ENCODE measurements at regions not wholly inside any gene's neighbourhood (a gene's known extent, or its start where the extent isn't known, plus 50 kb on each side); places are given as distances from the start of the nearest gene placed in this dataset.
"Not testable (repeated sequence)": the region's sequence is repeated elsewhere in the genome, so short reads cannot be mapped to it uniquely, and the experiment has no call there.

- Histone ChIP-seq H3K4me3 (no peak overlapping the region), H3K9me3 (no peaks in the 10 kb centered on the region), H3K36me3 (no peaks in the 10 kb centered on the region), H3K27me3 (no peaks in the 10 kb centered on the region)
- peak; percentile 41 for DNase-seq
Measured at GRCh38 chr9:21615446-21615845, 133.3 kb upstream of the IFNE start.

GRCh38 chr9:21616082-21616778, 134.1 kb upstream of the IFNE start:
- no peak overlapping the region for H3K4me3 ChIP-seq
- DNase-seq = peak; percentile 100
- H3K36me3 ChIP-seq = no peaks in the 10 kb centered on the region
- no peaks in the 10 kb centered on the region for H3K9me3 ChIP-seq
- H3K27me3 ChIP-seq = no peaks in the 10 kb centered on the region

- Histone ChIP-seq H3K27me3 (no peaks in the 10 kb centered on the region), H3K36me3 (no peaks in the 10 kb centered on the region), H3K9me3 (peaks cover 50% of the 10 kb centered on the region), H3K4me3 (no peak overlapping the region)
- DNase-seq = peak; percentile 57
Measured at GRCh38 chr9:21624675-21625644, 142.8 kb upstream of the IFNE start.

GRCh38 chr9:21626493-21626892, 144.4 kb upstream of the IFNE start:
- H3K27me3 ChIP-seq = no peaks in the 10 kb centered on the region
- no peaks in the 10 kb centered on the region for H3K36me3 ChIP-seq
- no peak for DNase-seq
- H3K4me3 ChIP-seq = no peak overlapping the region
- peaks cover 64% of the 10 kb centered on the region for H3K9me3 ChIP-seq

GRCh38 chr9:21628954-21629353, 146.8 kb upstream of the IFNE start:
- not testable (repeated sequence) for DNase-seq, H3K4me3 ChIP-seq, H3K27me3 ChIP-seq, H3K36me3 ChIP-seq
- peaks cover 53% of the 10 kb centered on the region for H3K9me3 ChIP-seq

- H3K9me3 ChIP-seq = peaks cover 31% of the 10 kb centered on the region
- DNase-seq = no peak
- no peaks in the 10 kb centered on the region for H3K36me3 ChIP-seq
- no peak overlapping the region for H3K4me3 ChIP-seq
- no peaks in the 10 kb centered on the region for H3K27me3 ChIP-seq
Measured at GRCh38 chr9:21634951-21635350, 152.8 kb upstream of the IFNE start.

- DNase-seq = no peak
- Histone ChIP-seq H3K27me3 (no peaks in the 10 kb centered on the region), H3K9me3 (peaks cover 34% of the 10 kb centered on the region), H3K4me3 (no peak overlapping the region), H3K36me3 (no peaks in the 10 kb centered on the region)
Measured at GRCh38 chr9:21638104-21638503, 156.0 kb upstream of the IFNE start.

GRCh38 chr9:21653091-21653490, 149.3 kb upstream of the MTAP start:
- no peak for DNase-seq
- no peaks in the 10 kb centered on the region for H3K36me3 ChIP-seq
- no peaks in the 10 kb centered on the region for H3K27me3 ChIP-seq

GRCh38 chr9:21653589-21653988, 148.8 kb upstream of the MTAP start:
- DNase-seq = no peak
- Histone ChIP-seq H3K27me3 (no peaks in the 10 kb centered on the region), H3K9me3 (peaks cover 38% of the 10 kb centered on the region), H3K4me3 (no peak overlapping the region), H3K36me3 (peaks cover 3% of the 10 kb centered on the region)

More at GRCh38 chr9:21653091-21653490, 149.3 kb upstream of the MTAP start:
- Histone ChIP-seq H3K4me3 (no peak overlapping the region), H3K9me3 (peaks cover 38% of the 10 kb centered on the region)

- DNase-seq = peak; percentile 94
- H3K4me3 ChIP-seq = no peak overlapping the region
- H3K36me3 ChIP-seq = peaks cover 27% of the 10 kb centered on the region
- no peaks in the 10 kb centered on the region for H3K27me3 ChIP-seq
- peaks cover 41% of the 10 kb centered on the region for H3K9me3 ChIP-seq
Measured at GRCh38 chr9:21656776-21657674, 145.4 kb upstream of the MTAP start.

- no peak overlapping the region for H3K4me3 ChIP-seq
- peaks cover 48% of the 10 kb centered on the region for H3K9me3 ChIP-seq
- peak; percentile 37 for DNase-seq
- H3K27me3 ChIP-seq = no peaks in the 10 kb centered on the region
- H3K36me3 ChIP-seq = peaks cover 36% of the 10 kb centered on the region
Measured at GRCh38 chr9:21657966-21658667, 144.3 kb upstream of the MTAP start.

GRCh38 chr9:21660976-21661375, 141.5 kb upstream of the MTAP start:
- H3K36me3 ChIP-seq = peaks cover 36% of the 10 kb centered on the region

GRCh38 chr9:21661626-21662025, 140.8 kb upstream of the MTAP start:
- peak; percentile 87 for DNase-seq
- Histone ChIP-seq H3K36me3 (peaks cover 36% of the 10 kb centered on the region), H3K4me3 (no peak overlapping the region), H3K9me3 (peaks cover 47% of the 10 kb centered on the region), H3K27me3 (no peaks in the 10 kb centered on the region)

More at GRCh38 chr9:21660976-21661375, 141.5 kb upstream of the MTAP start:
- no peaks in the 10 kb centered on the region for H3K27me3 ChIP-seq
- peaks cover 47% of the 10 kb centered on the region for H3K9me3 ChIP-seq
- DNase-seq = no peak
- H3K4me3 ChIP-seq = no peak overlapping the region

- no peak overlapping the region for H3K4me3 ChIP-seq
- DNase-seq = peak; percentile 99
Measured at GRCh38 chr9:21668516-21668915, 133.9 kb upstream of the MTAP start.

GRCh38 chr9:21669701-21670100, 132.7 kb upstream of the MTAP start:
- Histone ChIP-seq H3K36me3 (no peaks in the 10 kb centered on the region), H3K4me3 (no peak overlapping the region), H3K27me3 (no peaks in the 10 kb centered on the region), H3K9me3 (no peaks in the 10 kb centered on the region)
- DNase-seq = no peak

More at GRCh38 chr9:21668516-21668915, 133.9 kb upstream of the MTAP start:
- no peaks in the 10 kb centered on the region for H3K36me3 ChIP-seq
- no peaks in the 10 kb centered on the region for H3K9me3 ChIP-seq
- no peaks in the 10 kb centered on the region for H3K27me3 ChIP-seq

GRCh38 chr9:21670374-21670773, 132.1 kb upstream of the MTAP start:
- no peaks in the 10 kb centered on the region for H3K27me3 ChIP-seq
- DNase-seq = no peak
- no peaks in the 10 kb centered on the region for H3K36me3 ChIP-seq
- no peak overlapping the region for H3K4me3 ChIP-seq
- no peaks in the 10 kb centered on the region for H3K9me3 ChIP-seq

Data from MG63 (cell line).